Spleen (tissue), 7 donors: ENCODE measurements at regions not wholly inside any gene's neighbourhood (a gene's known extent, or its start where the extent isn't known, plus 50 kb on each side); places are given as distances from the start of the nearest gene placed in this dataset.
"Not testable (repeated sequence)": the region's sequence is repeated elsewhere in the genome, so short reads cannot be mapped to it uniquely, and the experiment has no call there.

Experiments used
- CTCF ChIP-seq, 11 experiments: fragments of 200-600 bp in 7 of 11; fragments of 450-650 bp in 4 of 11; sonication (generic) in 4 of 11; IDR thresholded peaks in 8 of 11; conservative IDR thresholded peaks in 3 of 11; 1 replicate in 7 of 11; 2 replicates in 4 of 11; pipeline versions ENCODE4 v1.4.0 to v1.8.0; 2016 to 2021; ENCODE audit warnings: antibody characterized with exemption in 11 of 11, inconsistent platforms in 4 of 11, mild to moderate bottlenecking in 1 of 11
- POLR2A ChIP-seq, 3 donors: fragments of 450-650 bp; IDR thresholded peaks; one replicate each; pipeline ENCODE4 v1.5.1; 2017; ENCODE audit warnings: antibody characterized with exemption in 3 of 3, mild to moderate bottlenecking in 1 of 3
- donor health status: DM: no; HTN: no; CAD: no; lungs with moderate emphysema.
- donor health status: DM: no; HTN: no; CAD: no.
- donor health status: DM: no; HTN: no; CAD: no.

DNA sequence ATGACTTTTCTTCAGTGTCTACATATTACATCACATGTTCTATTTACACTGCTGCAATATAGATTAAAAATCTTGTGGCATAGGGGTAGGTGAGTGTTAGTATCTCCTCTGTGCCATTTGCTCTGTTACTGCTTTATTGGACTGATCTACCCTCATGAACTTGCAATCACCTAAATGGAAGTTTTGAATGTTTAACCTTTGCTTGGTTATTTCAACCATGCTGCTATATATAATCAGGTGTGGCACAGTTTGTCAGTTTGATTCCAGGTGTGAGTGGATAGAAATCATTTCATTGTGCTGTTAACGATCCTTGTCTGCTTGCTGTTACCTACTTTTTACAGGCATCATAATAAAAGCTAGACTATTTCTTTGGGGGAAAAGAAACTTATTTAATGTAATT is 157.1 kb upstream of the APOOL start:
- TF ChIP-seq POLR2A (IDR thresholded peaks at IDR 0.05); CTCF (IDR thresholded peaks at IDR 0.05 in 8 of 11, conservative IDR thresholded peaks at IDR 0.05 in 3 of 11): not testable (repeated sequence)
